Transverse colon (tissue), 4 donors: ENCODE measurements at regions not wholly inside any gene's neighbourhood (a gene's known extent, or its start where the extent isn't known, plus 50 kb on each side); places are given as distances from the start of the nearest gene placed in this dataset.
"Not testable (repeated sequence)": the region's sequence is repeated elsewhere in the genome, so short reads cannot be mapped to it uniquely, and the experiment has no call there.

Experiments used
- DNase-seq: peaks from one replicate; pipeline ENCODE4 v3.0.0-alpha.2; 2019
- H3K27ac ChIP-seq, 4 donors: fragments of 200-600 bp; sonication (generic); 2 replicates each; pipeline ENCODE4 v1.5.1; 2016 to 2018; ENCODE audit warnings: inconsistent platforms in 4 of 4
- H3K27me3 ChIP-seq: fragments of 200-600 bp; sonication (generic); 2 replicates; pipeline ENCODE4 v1.5.1; 2017; ENCODE audit warnings: inconsistent platforms
- H3K36me3 ChIP-seq, 4 donors: fragments of 200-600 bp; sonication (generic); 2 replicates each; pipeline ENCODE4 v1.5.1; 2017 to 2019; ENCODE audit warnings: inconsistent platforms in 4 of 4
- H3K4me1 ChIP-seq, 4 donors: fragments of 200-600 bp; sonication (generic); 2 replicates each; pipeline ENCODE4 v1.5.1; 2017 to 2020; ENCODE audit warnings: inconsistent platforms in 4 of 4
- H3K4me3 ChIP-seq, 4 donors: fragments of 200-600 bp; sonication (generic); 1 replicate in 1 of 4; 2 replicates in 3 of 4; pipeline versions ENCODE4 v1.5.1 to v1.6.1; 2017 to 2019; ENCODE audit warnings: inconsistent platforms in 4 of 4
- H3K9me3 ChIP-seq, 2 donors: fragments of 200-600 bp; sonication (generic); 2 replicates each; pipeline ENCODE4 v1.5.1; 2017 to 2019; ENCODE audit warnings: inconsistent platforms in 2 of 2
- CTCF ChIP-seq, 5 experiments: fragments of 200-600 bp in 3 of 5; fragments of 450-650 bp in 2 of 5; sonication (generic) in 3 of 5; IDR thresholded peaks; 1 replicate in 2 of 5; 2 replicates in 3 of 5; pipeline ENCODE4 v1.5.1; 2016 to 2017; ENCODE audit warnings: antibody characterized with exemption in 5 of 5, inconsistent platforms in 3 of 5, mild to moderate bottlenecking in 2 of 5, moderate library complexity in 1 of 5
- EP300 ChIP-seq: sonication (generic); formaldehyde crosslinking; IDR thresholded peaks from one replicate; pipeline ENCODE4 v1.6.1; 2017; ENCODE audit warnings: antibody characterized with exemption, low read depth
- POLR2A ChIP-seq: fragments of 450-650 bp; IDR thresholded peaks from one replicate; pipeline ENCODE4 v1.6.1; 2016; ENCODE audit warnings: antibody characterized with exemption, mild to moderate bottlenecking, moderate library complexity
- POLR2AphosphoS5 ChIP-seq, 3 donors: sonication (generic); formaldehyde crosslinking; IDR thresholded peaks; one replicate each; pipeline ENCODE4 v1.6.1; 2016; ENCODE audit warnings: antibody characterized with exemption in 3 of 3
- WGBS, 2 donors: methylation state at CpG; one replicate each; pipeline ENCODE4 v1.1.5; 2018; ENCODE audit warnings: low coverage in 1 of 2; 5-methylcytosine and 5-hydroxymethylcytosine counted together
- in situ Hi-C, 4 donors: fragments of 200-750 bp; cut with MboI; loops; one replicate each; pipeline versions ENCODE4 v1.15.0 to v1.15.1; 2017; ENCODE audit warnings: low sequenced_read_pairs in 3 of 4, low pct_ligation_motif_present in 1 of 4, low pct_unique_long_range_greater_than_20kb in 1 of 4
- intact Hi-C: fragments of 100-400 bp; cut with DNase I; formaldehyde crosslinking; loops from one replicate; pipeline ENCODE4 v1.15.1; 2023; ENCODE audit warnings: low total_unique reads

DNA sequence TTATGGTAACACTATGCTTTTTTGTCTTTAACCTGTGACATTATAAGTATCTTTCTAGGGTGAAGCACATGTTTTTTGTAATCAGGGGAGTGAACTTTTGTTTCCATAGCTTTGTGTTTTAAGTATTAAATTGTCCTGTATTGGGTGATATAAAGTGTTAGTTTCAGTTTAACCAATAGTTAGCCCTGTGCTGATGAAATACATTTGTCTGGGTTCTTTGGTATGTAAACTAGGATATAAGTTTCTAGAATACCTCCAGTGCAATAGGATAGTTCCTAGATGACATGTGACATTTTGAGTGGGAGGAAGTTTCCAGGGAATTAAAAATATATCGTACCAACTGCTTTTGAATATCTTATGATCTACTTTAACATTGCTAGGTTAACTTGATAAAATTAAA, 611.0 kb upstream of the MARCKS start:
- in situ Hi-C loops: no loop called here
- TF ChIP-seq POLR2A (no peak), EP300 (no peak), CTCF (IDR thresholded peaks at IDR 0.05) (no peak), POLR2AphosphoS5 (IDR thresholded peaks at IDR 0.05) (no peak)
- WGBS, 2 donors: 85 to 92% methylated on average over 1 of the region's 1 CpG
- Histone ChIP-seq H3K9me3 (no peaks in the 10 kb centered on the region), H3K4me1 (no peaks in the 10 kb centered on the region), H3K27me3 (no peaks in the 10 kb centered on the region), H3K27ac (no peak overlapping the region), H3K36me3 (no peaks in the 10 kb centered on the region), H3K4me3 (no peak overlapping the region)
- no peak for DNase-seq
- intact Hi-C loops: no loop called here

DNA sequence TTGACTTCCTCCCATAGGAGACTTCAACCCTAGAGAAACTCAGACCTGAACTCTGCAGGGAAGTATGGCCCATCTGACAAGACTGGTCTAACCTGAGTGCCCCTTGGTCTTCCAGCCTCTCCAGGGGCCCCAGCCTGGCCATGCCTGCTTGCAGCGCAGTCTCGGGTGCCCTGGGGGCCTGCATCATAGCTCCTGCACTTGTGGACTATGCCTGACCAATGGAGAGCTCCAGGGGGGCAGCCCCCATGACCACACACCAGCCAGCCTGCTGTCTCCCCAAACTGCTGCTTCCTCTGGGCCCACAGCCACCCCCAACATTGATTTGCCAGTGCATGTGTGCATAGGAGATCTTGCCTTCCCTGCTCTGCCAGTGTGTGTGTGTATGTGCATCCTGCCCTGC, 608.6 kb upstream of the MARCKS start:
- TF ChIP-seq POLR2A: no peak
- no peak for TF ChIP-seq CTCF (IDR thresholded peaks at IDR 0.05)
- no peak for TF ChIP-seq EP300
- TF ChIP-seq POLR2AphosphoS5 (IDR thresholded peaks at IDR 0.05): no peak
- intact Hi-C loops: no loop called here
- in situ Hi-C loops: no loop called here

DNA sequence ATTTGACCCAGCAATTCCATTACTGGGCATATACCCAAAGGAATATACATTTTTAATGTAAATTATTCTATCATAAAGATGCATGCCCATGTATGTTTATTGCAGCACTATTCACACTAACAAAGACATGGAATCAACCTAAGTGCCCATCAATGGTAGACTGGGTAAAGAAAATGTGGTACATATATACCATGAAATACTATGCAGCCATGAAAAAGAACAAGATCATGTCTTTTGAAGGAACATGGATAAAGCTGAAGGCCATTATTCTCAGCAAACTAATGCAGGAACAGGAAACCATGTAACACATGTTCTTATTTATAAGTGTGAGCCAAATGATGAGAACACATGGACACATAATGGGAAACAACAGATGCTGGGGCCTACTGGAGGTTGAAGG, 603.0 kb upstream of the MARCKS start:
- in situ Hi-C loops, H3K27ac ChIP-seq, H3K36me3 ChIP-seq, intact Hi-C loops, DNase-seq, H3K9me3 ChIP-seq, H3K4me1 ChIP-seq, H3K4me3 ChIP-seq, H3K27me3 ChIP-seq: not testable (repeated sequence)

More for the DNA sequence above, 608.6 kb upstream of the MARCKS start:
- Histone ChIP-seq H3K4me1 (no peaks in the 10 kb centered on the region), H3K27ac (no peak overlapping the region), H3K27me3 (no peaks in the 10 kb centered on the region), H3K4me3 (no peak overlapping the region), H3K36me3 (no peaks in the 10 kb centered on the region), H3K9me3 (no peaks in the 10 kb centered on the region)
- WGBS, 2 donors: 100% methylated on average over 2 of the region's 2 CpGs; no CpG with 5 or more reads in 1 of the 2 donors
- no peak for DNase-seq

- Histone ChIP-seq H3K27ac (no peak overlapping the region), H3K36me3 (no peaks in the 10 kb centered on the region), H3K9me3 (peaks cover 0 to 5% of the 10 kb centered on the region in 2 donors), H3K4me3 (no peak overlapping the region), H3K27me3 (no peaks in the 10 kb centered on the region), H3K4me1 (no peaks in the 10 kb centered on the region)
- no peak for DNase-seq
- 27 to 29% methylated on average over 1 of the region's 1 CpG for WGBS, 2 donors
- in situ Hi-C loops (no loop called here), intact Hi-C loops (no loop called here)
- TF ChIP-seq CTCF (IDR thresholded peaks at IDR 0.05): no peak
- TF ChIP-seq POLR2AphosphoS5 (IDR thresholded peaks at IDR 0.05): no peak
- TF ChIP-seq POLR2A: no peak
- no peak for TF ChIP-seq EP300
Observed at GRCh38 chr6:113258771-113259170, 598.4 kb upstream of the MARCKS start.

DNA sequence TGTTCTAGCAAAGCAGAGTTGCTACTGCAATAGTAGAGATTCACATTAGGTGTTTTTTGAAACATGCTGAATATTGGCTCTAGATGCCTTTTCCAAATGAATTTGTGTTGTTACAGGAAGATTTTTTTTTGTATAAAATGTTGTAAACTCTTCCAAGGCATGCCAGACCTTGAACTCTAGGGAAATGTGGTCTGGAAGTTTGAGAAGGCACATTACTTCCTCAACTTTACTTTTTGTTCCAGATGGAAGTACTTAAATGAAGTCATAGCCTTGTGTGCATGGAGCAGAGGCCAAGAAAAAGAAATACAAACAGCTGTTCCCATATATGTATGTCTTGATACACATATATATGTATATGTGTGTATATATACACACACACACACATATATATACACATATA, 585.7 kb upstream of the MARCKS start:
- TF ChIP-seq POLR2A (no peak), EP300 (no peak)
- Histone ChIP-seq H3K4me3 (no peak overlapping the region), H3K27ac (no peak overlapping the region), H3K4me1 (no peaks in the 10 kb centered on the region), H3K27me3 (no peaks in the 10 kb centered on the region), H3K9me3 (peaks cover 24 to 37% of the 10 kb centered on the region in 2 donors), H3K36me3 (no peaks in the 10 kb centered on the region)
- DNase-seq: no peak
- in situ Hi-C loops (no loop called here), intact Hi-C loops (no loop called here)
